Fibroblast of lung (primary cell): ENCODE measurements at regions not wholly inside any gene's neighbourhood (a gene's known extent, or its start where the extent isn't known, plus 50 kb on each side); places are given as distances from the start of the nearest gene placed in this dataset.
A peak's percentile ranks its signal among the peaks of the same experiment; 100 is the strongest.

Experiments
- DNase-seq, 2 donors: peaks; one replicate each; pipeline versions ENCODE4 v3.0.0 to v3.0.0-alpha.2; 2010; ENCODE audit warnings: low read depth in 2 of 2
- H2AFZ ChIP-seq: 2 replicates; pipeline ENCODE4 v1.5.1; 2012; ENCODE audit warnings: low read length, control low read depth, inconsistent platforms
- H3K27ac ChIP-seq: 2 replicates; pipeline ENCODE4 v1.5.1; 2011; ENCODE audit warnings: low read length, control low read depth; ENCODE audit not compliant: insufficient read depth
- H3K27me3 ChIP-seq: 2 replicates; pipeline ENCODE4 v1.5.1; 2011; ENCODE audit warnings: mild to moderate bottlenecking, low read length; ENCODE audit not compliant: control insufficient read depth, insufficient read depth
- H3K36me3 ChIP-seq: 2 replicates; pipeline ENCODE4 v1.5.1; 2011; ENCODE audit warnings: low read length; ENCODE audit not compliant: control insufficient read depth, insufficient read depth
- H3K4me1 ChIP-seq: 2 replicates; pipeline ENCODE4 v1.5.1; 2011; ENCODE audit warnings: low read length; ENCODE audit not compliant: control insufficient read depth, insufficient read depth; ENCODE audit errors: extremely low read depth
- H3K4me2 ChIP-seq: 2 replicates; pipeline ENCODE4 v1.5.1; 2011; ENCODE audit warnings: low read length, control low read depth; ENCODE audit not compliant: insufficient read depth; ENCODE audit errors: extremely low read depth
- H3K4me3 ChIP-seq, 4 experiments: fragments of 200-600 bp in 1 of 4; sonication (generic) in 1 of 4; replicated peaks in 1 of 4; 2 replicates each; pipeline ENCODE4 v1.5.1; 2011 to 2016; ENCODE audit warnings: low read length in 4 of 4, low read depth in 3 of 4, mild to moderate bottlenecking in 3 of 4, control low read depth in 2 of 4, inconsistent platforms in 1 of 4, mixed read lengths in 1 of 4; ENCODE audit not compliant: insufficient read depth in 1 of 4; ENCODE audit errors: control extremely low read depth in 1 of 4
- H3K79me2 ChIP-seq: 2 replicates; pipeline ENCODE4 v1.5.1; 2012; ENCODE audit warnings: mild to moderate bottlenecking, low read length, inconsistent platforms; ENCODE audit not compliant: control insufficient read depth, insufficient read depth
- H3K9ac ChIP-seq: 2 replicates; pipeline ENCODE4 v1.5.1; 2011; ENCODE audit warnings: mild to moderate bottlenecking, low read length, control low read depth; ENCODE audit not compliant: insufficient read depth
- H3K9me3 ChIP-seq: 2 replicates; pipeline ENCODE4 v1.5.1; 2012; ENCODE audit warnings: low read depth, low read length; ENCODE audit not compliant: control insufficient read depth, insufficient read depth
- H4K20me1 ChIP-seq: 2 replicates; pipeline ENCODE4 v1.5.1; 2011; ENCODE audit warnings: low read length; ENCODE audit not compliant: control insufficient read depth, insufficient read depth; ENCODE audit errors: extremely low read depth
- CTCF ChIP-seq, 2 donors: IDR thresholded peaks in 1 of 2; conservative IDR thresholded peaks in 1 of 2; 1 replicate in 1 of 2; 2 replicates in 1 of 2; pipeline ENCODE4 v1.5.1; 2011 to 2012; ENCODE audit warnings: low read length in 2 of 2, control low read depth in 1 of 2, inconsistent platforms in 1 of 2, low read depth in 1 of 2, mild to moderate bottlenecking in 1 of 2
- EZH2 ChIP-seq: IDR thresholded peaks from 2 replicates; pipeline ENCODE4 v1.5.1; 2012; ENCODE audit warnings: low read length, control low read depth, mild to moderate bottlenecking; ENCODE audit errors: missing control alignments

- Histone ChIP-seq H2AFZ (no peak overlapping the region), H3K36me3 (no peaks in the 10 kb centered on the region), H3K4me2 (no peak overlapping the region), H3K27me3 (peaks cover 2% of the 10 kb centered on the region), H3K27ac (no peak overlapping the region), H3K9ac (no peak overlapping the region), H4K20me1 (no peaks in the 10 kb centered on the region), H3K9me3 (no peaks in the 10 kb centered on the region), H3K4me1 (peaks cover 3% of the 10 kb centered on the region), H3K4me3 (no peak overlapping the region), H3K79me2 (no peaks in the 10 kb centered on the region)
- no peak for TF ChIP-seq CTCF (conservative IDR thresholded peaks at IDR 0.05 in 1 of 2, IDR thresholded peaks at IDR 0.05 in 1 of 2; ENCODE audit: low read depth in 1 of 2, low read length in 2 of 2)
- TF ChIP-seq EZH2, result no peak
- DNase-seq, result no peak
Measured at GRCh38 chr1:47559944-47560695, 122.3 kb downstream of the FOXD2 start.

- Histone ChIP-seq H3K27me3 (peaks cover 2% of the 10 kb centered on the region), H3K9me3 (no peaks in the 10 kb centered on the region), H2AFZ (no peak overlapping the region), H3K27ac (no peak overlapping the region), H3K4me2 (no peak overlapping the region), H3K4me1 (peaks cover 3% of the 10 kb centered on the region), H3K79me2 (no peaks in the 10 kb centered on the region), H3K9ac (no peak overlapping the region), H3K4me3 (no peak overlapping the region), H4K20me1 (no peaks in the 10 kb centered on the region), H3K36me3 (no peaks in the 10 kb centered on the region)
- peak in 1 of 2 donors; percentile 31 for DNase-seq
- TF ChIP-seq CTCF (conservative IDR thresholded peaks at IDR 0.05 in 1 of 2, IDR thresholded peaks at IDR 0.05 in 1 of 2; ENCODE audit: low read depth in 1 of 2, low read length in 2 of 2), result no peak
Measured at GRCh38 chr1:47561523-47562007, 123.7 kb downstream of the FOXD2 start.

- no peak overlapping the region for H3K4me3 ChIP-seq
- no peak overlapping the region for H3K27ac ChIP-seq
- TF ChIP-seq EZH2, result no peak
- TF ChIP-seq CTCF (conservative IDR thresholded peaks at IDR 0.05 in 1 of 2, IDR thresholded peaks at IDR 0.05 in 1 of 2; ENCODE audit: low read depth in 1 of 2, low read length in 2 of 2), result no peak
- no peaks in the 10 kb centered on the region for H3K9me3 ChIP-seq
- no peak overlapping the region for H3K4me2 ChIP-seq
- no peaks in the 10 kb centered on the region for H4K20me1 ChIP-seq
- no peak overlapping the region for H3K9ac ChIP-seq
- no peak for DNase-seq
- no peak overlapping the region for H2AFZ ChIP-seq
- no peaks in the 10 kb centered on the region for H3K79me2 ChIP-seq
- H3K27me3 ChIP-seq, result peaks cover 2% of the 10 kb centered on the region
- H3K4me1 ChIP-seq, result peaks cover 3% of the 10 kb centered on the region
- no peaks in the 10 kb centered on the region for H3K36me3 ChIP-seq
Measured at GRCh38 chr1:47562147-47562546, 124.3 kb downstream of the FOXD2 start.
